ENCODE measurements at regions not wholly inside any gene's neighbourhood (a gene's known extent, or its start where the extent isn't known, plus 50 kb on each side); places are given as distances from the start of the nearest gene placed in this dataset.
A peak's percentile ranks its signal among the peaks of the same experiment; 100 is the strongest.

DNA sequence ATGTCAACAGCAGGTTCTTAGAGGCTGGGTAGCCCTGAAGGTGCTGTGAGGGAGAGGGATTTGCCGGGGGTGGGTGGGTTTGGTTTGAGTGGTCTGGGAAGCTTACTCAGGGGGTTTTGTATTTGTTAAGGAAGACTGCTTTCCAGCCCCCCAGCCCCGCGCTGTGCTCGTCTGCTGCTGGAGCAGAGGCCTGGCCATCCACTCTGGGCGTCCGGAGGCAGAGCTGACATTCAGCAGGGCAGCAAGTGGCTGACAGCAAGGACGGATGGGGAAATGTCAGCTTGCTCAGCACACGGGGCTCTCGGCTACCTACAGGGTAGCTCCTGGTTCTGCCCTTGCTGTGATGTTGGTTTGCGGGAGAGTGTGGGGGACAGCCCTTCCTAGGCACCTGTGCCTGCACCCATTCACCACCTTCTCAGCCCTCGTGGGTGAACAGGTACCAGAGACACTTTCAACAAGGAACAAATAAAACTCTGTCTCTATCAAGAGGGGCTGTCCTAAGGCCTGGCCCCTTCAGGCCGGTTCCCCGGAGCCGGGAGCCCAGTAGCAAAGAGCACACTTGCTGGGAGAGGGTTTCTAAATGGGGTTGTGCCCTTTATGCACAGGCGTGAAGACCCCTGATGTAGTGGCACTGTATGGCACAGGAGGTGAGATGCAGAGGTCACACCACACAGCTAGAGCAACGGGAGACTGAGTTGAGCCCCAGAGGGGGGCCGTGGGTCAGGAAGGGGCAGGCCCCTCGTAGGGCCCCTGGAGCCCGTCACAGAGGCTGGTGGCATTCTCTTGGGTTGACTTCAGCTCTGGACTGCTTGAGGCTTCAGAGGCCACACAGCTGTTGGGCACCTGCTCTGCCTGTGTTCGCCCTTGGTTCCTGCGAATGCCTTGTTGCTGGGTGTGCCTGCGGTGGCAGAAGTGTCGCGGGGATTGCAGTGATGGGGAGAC, 72.2 kb upstream of the SHH start:
- peaks cover 4% of the 10 kb centered on the region for H3K4me1 ChIP-seq (ENCODE audit: control insufficient read depth, extremely low read depth, insufficient read depth, low read length)
- no peaks in the 10 kb centered on the region for H4K20me1 ChIP-seq (ENCODE audit: control insufficient read depth, extremely low read depth, insufficient read depth, low read length)
- H3K27me3 ChIP-seq (ENCODE audit: control insufficient read depth, insufficient read depth, low read length): no peaks in the 10 kb centered on the region
- DNase-seq (ENCODE audit: low read depth in 2 of 2): no peak
- no peak overlapping the region for H3K9ac ChIP-seq (ENCODE audit: insufficient read depth, low read length)
- H3K27ac ChIP-seq (ENCODE audit: insufficient read depth, low read length): no peak overlapping the region
- TF ChIP-seq, protein P1, sequence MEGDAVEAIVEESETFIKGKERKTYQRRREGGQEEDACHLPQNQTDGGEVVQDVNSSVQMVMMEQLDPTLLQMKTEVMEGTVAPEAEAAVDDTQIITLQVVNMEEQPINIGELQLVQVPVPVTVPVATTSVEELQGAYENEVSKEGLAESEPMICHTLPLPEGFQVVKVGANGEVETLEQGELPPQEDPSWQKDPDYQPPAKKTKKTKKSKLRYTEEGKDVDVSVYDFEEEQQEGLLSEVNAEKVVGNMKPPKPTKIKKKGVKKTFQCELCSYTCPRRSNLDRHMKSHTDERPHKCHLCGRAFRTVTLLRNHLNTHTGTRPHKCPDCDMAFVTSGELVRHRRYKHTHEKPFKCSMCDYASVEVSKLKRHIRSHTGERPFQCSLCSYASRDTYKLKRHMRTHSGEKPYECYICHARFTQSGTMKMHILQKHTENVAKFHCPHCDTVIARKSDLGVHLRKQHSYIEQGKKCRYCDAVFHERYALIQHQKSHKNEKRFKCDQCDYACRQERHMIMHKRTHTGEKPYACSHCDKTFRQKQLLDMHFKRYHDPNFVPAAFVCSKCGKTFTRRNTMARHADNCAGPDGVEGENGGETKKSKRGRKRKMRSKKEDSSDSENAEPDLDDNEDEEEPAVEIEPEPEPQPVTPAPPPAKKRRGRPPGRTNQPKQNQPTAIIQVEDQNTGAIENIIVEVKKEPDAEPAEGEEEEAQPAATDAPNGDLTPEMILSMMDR (conservative IDR thresholded peaks at IDR 0.05 in 1 of 2, IDR thresholded peaks at IDR 0.05 in 1 of 2; ENCODE audit: low read depth in 1 of 2, low read length in 2 of 2): no peak
- TF ChIP-seq EZH2 (IDR thresholded peaks at IDR 0.05; ENCODE audit: low read length, missing control alignments): no peak
- H3K79me2 ChIP-seq (ENCODE audit: control insufficient read depth, insufficient read depth, low read length): no peaks in the 10 kb centered on the region
- H3K9me3 ChIP-seq (ENCODE audit: control insufficient read depth, insufficient read depth, low read depth, low read length): no peaks in the 10 kb centered on the region
- no peak overlapping the region for H3K4me3 ChIP-seq (replicated peaks in 1 of 4; ENCODE audit: control extremely low read depth in 1 of 4, insufficient read depth in 1 of 4, low read depth in 3 of 4, low read length in 4 of 4)
- H3K4me2 ChIP-seq (ENCODE audit: extremely low read depth, insufficient read depth, low read length): no peak overlapping the region
- H2AFZ ChIP-seq (ENCODE audit: low read length): no peak overlapping the region
- no peaks in the 10 kb centered on the region for H3K36me3 ChIP-seq (ENCODE audit: control insufficient read depth, insufficient read depth, low read length)

DNA sequence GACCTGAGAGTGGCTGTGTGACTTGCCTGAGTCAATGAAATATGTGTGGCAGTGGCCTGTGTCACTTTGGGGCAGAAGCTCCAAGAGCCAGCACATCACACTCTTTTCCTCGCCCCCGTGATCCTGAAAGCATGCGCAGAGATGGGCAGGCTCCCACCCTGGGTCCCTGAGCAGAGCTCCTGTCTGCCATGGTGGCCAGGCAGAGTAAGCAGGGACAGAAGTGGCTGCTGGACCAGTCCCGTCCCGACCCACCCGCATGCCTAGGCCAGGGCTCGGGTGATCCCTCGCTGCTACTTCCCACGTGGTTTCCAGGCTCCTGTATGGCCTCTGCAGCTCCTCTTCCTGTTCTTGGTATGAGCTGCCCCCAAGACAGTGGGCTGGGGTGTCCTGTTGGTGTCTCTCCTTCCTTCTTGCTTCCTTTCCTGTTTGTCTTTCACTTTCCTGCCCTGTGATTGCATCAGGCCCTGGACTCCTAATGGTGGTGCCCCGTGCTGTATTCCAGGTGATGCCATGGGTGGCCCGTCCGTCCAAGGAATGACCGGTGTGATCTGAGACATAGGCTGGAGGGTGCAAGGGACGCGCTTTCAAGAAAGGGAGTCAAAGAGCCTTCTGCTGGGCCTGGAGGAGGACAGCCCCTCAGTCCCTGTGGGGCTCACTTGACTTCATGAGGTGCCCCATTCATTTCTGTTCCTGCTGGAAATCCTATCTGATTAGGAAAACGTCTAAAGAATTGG, 71.4 kb upstream of the SHH start:
- H3K4me3 ChIP-seq (replicated peaks in 1 of 4; ENCODE audit: control extremely low read depth in 1 of 4, insufficient read depth in 1 of 4, low read depth in 3 of 4, low read length in 4 of 4): no peak overlapping the region
- H4K20me1 ChIP-seq (ENCODE audit: control insufficient read depth, extremely low read depth, insufficient read depth, low read length): no peaks in the 10 kb centered on the region
- H3K79me2 ChIP-seq (ENCODE audit: control insufficient read depth, insufficient read depth, low read length): no peaks in the 10 kb centered on the region
- no peaks in the 10 kb centered on the region for H3K36me3 ChIP-seq (ENCODE audit: control insufficient read depth, insufficient read depth, low read length)
- peak in 1 of 2 donors; percentile 20 for DNase-seq (ENCODE audit: low read depth in 2 of 2)
- no peak for TF ChIP-seq EZH2 (IDR thresholded peaks at IDR 0.05; ENCODE audit: low read length, missing control alignments)
- TF ChIP-seq, protein P1 (conservative IDR thresholded peaks at IDR 0.05 in 1 of 2, IDR thresholded peaks at IDR 0.05 in 1 of 2; ENCODE audit: low read depth in 1 of 2, low read length in 2 of 2): no peak
- H3K27me3 ChIP-seq (ENCODE audit: control insufficient read depth, insufficient read depth, low read length): no peaks in the 10 kb centered on the region
- peaks cover 4% of the 10 kb centered on the region for H3K4me1 ChIP-seq (ENCODE audit: control insufficient read depth, extremely low read depth, insufficient read depth, low read length)
- H2AFZ ChIP-seq (ENCODE audit: low read length): no peak overlapping the region
- peak overlapping the region; percentile 54 for H3K27ac ChIP-seq (ENCODE audit: insufficient read depth, low read length)
- no peak overlapping the region for H3K9ac ChIP-seq (ENCODE audit: insufficient read depth, low read length)
- no peaks in the 10 kb centered on the region for H3K9me3 ChIP-seq (ENCODE audit: control insufficient read depth, insufficient read depth, low read depth, low read length)
- no peak overlapping the region for H3K4me2 ChIP-seq (ENCODE audit: extremely low read depth, insufficient read depth, low read length)

DNA sequence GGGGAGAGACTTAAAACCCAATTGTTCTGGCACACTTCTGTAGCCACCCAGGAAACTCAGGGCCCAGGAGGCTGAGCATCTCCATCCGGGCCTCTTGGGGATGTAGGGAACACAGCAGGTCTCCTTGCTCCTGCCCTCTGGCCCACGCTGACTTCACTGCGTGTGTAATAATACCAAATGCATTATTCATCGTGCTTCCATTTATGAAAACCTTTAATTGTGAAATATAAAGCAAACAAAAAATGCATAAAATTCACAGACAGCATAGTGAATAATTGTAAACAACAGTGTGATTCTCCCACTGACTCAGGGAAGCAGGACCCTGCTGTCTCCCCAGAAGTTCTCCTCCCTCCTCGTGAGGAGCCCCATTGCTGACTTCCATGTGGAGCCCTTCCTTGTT, 70.3 kb upstream of the SHH start:
- DNase-seq (ENCODE audit: low read depth in 2 of 2): peak; percentile 60 to 95
- Histone ChIP-seq H3K4me1 (ENCODE audit: control insufficient read depth, extremely low read depth, insufficient read depth, low read length) (peaks cover 4% of the 10 kb centered on the region), H3K4me3 (replicated peaks in 1 of 4; ENCODE audit: control extremely low read depth in 1 of 4, insufficient read depth in 1 of 4, low read depth in 3 of 4, low read length in 4 of 4) (no peak overlapping the region), H3K4me2 (ENCODE audit: extremely low read depth, insufficient read depth, low read length) (no peak overlapping the region), H4K20me1 (ENCODE audit: control insufficient read depth, extremely low read depth, insufficient read depth, low read length) (no peaks in the 10 kb centered on the region), H3K79me2 (ENCODE audit: control insufficient read depth, insufficient read depth, low read length) (no peaks in the 10 kb centered on the region), H3K36me3 (ENCODE audit: control insufficient read depth, insufficient read depth, low read length) (no peaks in the 10 kb centered on the region), H3K27ac (ENCODE audit: insufficient read depth, low read length) (no peak overlapping the region), H3K9ac (ENCODE audit: insufficient read depth, low read length) (no peak overlapping the region), H2AFZ (ENCODE audit: low read length) (no peak overlapping the region), H3K27me3 (ENCODE audit: control insufficient read depth, insufficient read depth, low read length) (no peaks in the 10 kb centered on the region), H3K9me3 (ENCODE audit: control insufficient read depth, insufficient read depth, low read depth, low read length) (no peaks in the 10 kb centered on the region)
- TF ChIP-seq, protein P1 (conservative IDR thresholded peaks at IDR 0.05 in 1 of 2, IDR thresholded peaks at IDR 0.05 in 1 of 2; ENCODE audit: low read depth in 1 of 2, low read length in 2 of 2): peak in 1 of 2 donors; percentile 1
- TF ChIP-seq EZH2 (IDR thresholded peaks at IDR 0.05; ENCODE audit: low read length, missing control alignments): no peak
